Endothelial cell of umbilical vein (primary cell): ENCODE measurements at regions not wholly inside any gene's neighbourhood (a gene's known extent, or its start where the extent isn't known, plus 50 kb on each side); places are given as distances from the start of the nearest gene placed in this dataset.

Experiments used
- BruUV-seq: library from RNA; stranded (reverse); fragments of 400-500 nt; replicated peaks from 2 replicates; lab custom pipeline; 2021; lab: Mats Ljungman, UMichigan
- CTCF ChIA-PET: fragments of 300-600, 350-600 bp; sonication (Branson Sonifier 250); formaldehyde crosslinking; loops from one replicate; lab custom pipeline; 2021; ENCODE audit warnings: antibody characterized with exemption, inconsistent platforms; lab: Charles Lee
- POLR2A ChIA-PET: fragments of 300-600, 350-600 bp; sonication (Branson Sonifier 250); formaldehyde crosslinking; loops from one replicate; lab custom pipeline; 2021; ENCODE audit warnings: antibody characterized with exemption, inconsistent platforms; lab: Charles Lee
- DNase-seq: peaks from one replicate; pipeline ENCODE4 v3.0.0-alpha.2; 2011; ENCODE audit warnings: low read depth, low spot score
- FAIRE-seq: peaks from 2 replicates; lab custom pipeline; 2011; peaks lifted over from hg19 to GRCh38; lab: Jason Lieb, UNC
- H2AFZ ChIP-seq: 2 replicates; pipeline ENCODE4 v1.6.0; 2012; ENCODE audit warnings: low read depth, low read length, control low read depth, inconsistent platforms
- H3K27ac ChIP-seq: 2 replicates; pipeline ENCODE4 v1.5.1; 2011; ENCODE audit warnings: low read depth, mild to moderate bottlenecking, control low read depth, low read length, moderate library complexity; ENCODE audit not compliant: insufficient read depth
- H3K27me3 ChIP-seq, 2 experiments: 2 replicates each; pipeline versions ENCODE4 v1.6.0 to v1.6.1; 2011; ENCODE audit warnings: low read length in 2 of 2, mixed read lengths in 1 of 2; ENCODE audit not compliant: control insufficient read depth in 2 of 2, insufficient read depth in 2 of 2
- H3K36me3 ChIP-seq, 2 experiments: 2 replicates in 1 of 2; 3 replicates in 1 of 2; pipeline ENCODE4 v1.5.1; 2011; ENCODE audit warnings: low read length in 2 of 2, mild to moderate bottlenecking in 1 of 2, moderate library complexity in 1 of 2; ENCODE audit not compliant: control insufficient read depth in 2 of 2, insufficient read depth in 2 of 2; ENCODE audit errors: extremely low read depth in 1 of 2
- H3K4me1 ChIP-seq: 3 replicates; pipeline ENCODE4 v1.5.1; 2011; ENCODE audit warnings: mild to moderate bottlenecking, low read length; ENCODE audit not compliant: control insufficient read depth, insufficient read depth; ENCODE audit errors: extremely low read depth
- H3K4me2 ChIP-seq: 2 replicates; pipeline ENCODE4 v1.6.1; 2011; ENCODE audit warnings: low read length, control low read depth, mixed read lengths; ENCODE audit not compliant: insufficient read depth
- H3K4me3 ChIP-seq, 3 experiments: fragments of 200-600 bp in 1 of 3; sonication (generic), shearing (Covaris generic) in 1 of 3; replicated peaks in 1 of 3; 2 replicates each; pipeline ENCODE4 v1.5.1; 2011 to 2016; ENCODE audit warnings: control low read depth in 3 of 3, low read length in 3 of 3, mild to moderate bottlenecking in 2 of 3, inconsistent platforms in 1 of 3, low read depth in 1 of 3, moderate library complexity in 1 of 3; ENCODE audit not compliant: insufficient read depth in 1 of 3
- H3K79me2 ChIP-seq: 2 replicates; pipeline ENCODE4 v1.6.0; 2012; ENCODE audit warnings: low read length, inconsistent platforms; ENCODE audit not compliant: control insufficient read depth, insufficient read depth
- H3K9ac ChIP-seq: replicated peaks from 2 replicates; pipeline ENCODE3; 2011; ENCODE audit warnings: low read length, control low read depth; ENCODE audit not compliant: insufficient read depth; ENCODE audit errors: extremely low read depth
- H3K9me1 ChIP-seq: replicated peaks from 3 replicates; pipeline ENCODE4 v1.6.0; 2011; ENCODE audit warnings: mild to moderate bottlenecking, low read length; ENCODE audit not compliant: control insufficient read depth, insufficient read depth; ENCODE audit errors: extremely low read depth
- H3K9me3 ChIP-seq: replicated peaks from 2 replicates; pipeline ENCODE4 v1.5.1; 2012; ENCODE audit warnings: low read length, inconsistent platforms; ENCODE audit not compliant: control insufficient read depth, insufficient read depth
- H4K20me1 ChIP-seq: replicated peaks from 2 replicates; pipeline ENCODE3; 2011; ENCODE audit warnings: mild to moderate bottlenecking, low read length; ENCODE audit not compliant: control insufficient read depth, insufficient read depth; ENCODE audit errors: extremely low read depth
- EZH2 ChIP-seq: IDR thresholded peaks from 2 replicates; pipeline ENCODE4 v1.6.1; 2012; ENCODE audit warnings: borderline replicate concordance, low read depth, mild to moderate bottlenecking, moderate library complexity, low read length, inconsistent platforms; ENCODE audit not compliant: severe bottlenecking
- FOS ChIP-seq: IDR thresholded peaks from 2 replicates; pipeline ENCODE4 v1.6.1; 2011; ENCODE audit warnings: mild to moderate bottlenecking, low read length, moderate library complexity, borderline replicate concordance; ENCODE audit not compliant: insufficient read depth
- GATA2 ChIP-seq: IDR thresholded peaks from 2 replicates; pipeline ENCODE4 v1.7.0; 2011; ENCODE audit warnings: low read depth, mild to moderate bottlenecking, moderate library complexity, mixed read lengths, low read length; ENCODE audit not compliant: insufficient read length, insufficient read depth
- JUN ChIP-seq: IDR thresholded peaks from 2 replicates; pipeline ENCODE4 v1.6.1; 2011; ENCODE audit warnings: borderline replicate concordance, low read depth; ENCODE audit not compliant: insufficient read length, insufficient read depth
- MYC ChIP-seq: IDR thresholded peaks from one replicate; pipeline ENCODE4 v1.6.1; 2011; ENCODE audit warnings: mild to moderate bottlenecking, low read depth, low read length
- POLR2A ChIP-seq: IDR thresholded peaks from 2 replicates; pipeline ENCODE4 v1.6.1; 2012; ENCODE audit warnings: low read depth, mild to moderate bottlenecking, control low read depth, low read length
- POLR2AphosphoS5 ChIP-seq: IDR thresholded peaks from 2 replicates; pipeline ENCODE4 v1.6.1; 2012; ENCODE audit warnings: low read depth, mild to moderate bottlenecking, control low read depth, low read length, moderate library complexity; ENCODE audit not compliant: insufficient read depth
- dilution Hi-C: fragments of 300-500 bp; cut with MboI; formaldehyde crosslinking; loops from one replicate; pipeline ENCODE4 v1.15.0; 2019; ENCODE audit warnings: low sequenced_read_pairs; ENCODE audit not compliant: extremely low pct_ligation_motif_present
- intact Hi-C: fragments of 100-400 bp; cut with micrococcal nuclease; formaldehyde crosslinking; loops from one replicate; pipeline ENCODE4 v1.10.0; 2022
- TF ChIP-seq, protein P1 (sequence below): IDR thresholded peaks from 2 replicates; pipeline ENCODE4 v1.6.1; 2011; ENCODE audit not compliant: insufficient read depth, insufficient read length
- TF ChIP-seq, protein P2 (sequence below), 2 donors: IDR thresholded peaks; 1 replicate in 1 of 2; 2 replicates in 1 of 2; pipeline ENCODE4 v1.5.1; 2011; ENCODE audit warnings: low read length in 2 of 2, mild to moderate bottlenecking in 2 of 2, moderate library complexity in 2 of 2, control low read depth in 1 of 2, inconsistent platforms in 1 of 2, low read depth in 1 of 2; ENCODE audit not compliant: insufficient read depth in 1 of 2; ENCODE audit errors: extremely low read depth in 1 of 2

DNA sequence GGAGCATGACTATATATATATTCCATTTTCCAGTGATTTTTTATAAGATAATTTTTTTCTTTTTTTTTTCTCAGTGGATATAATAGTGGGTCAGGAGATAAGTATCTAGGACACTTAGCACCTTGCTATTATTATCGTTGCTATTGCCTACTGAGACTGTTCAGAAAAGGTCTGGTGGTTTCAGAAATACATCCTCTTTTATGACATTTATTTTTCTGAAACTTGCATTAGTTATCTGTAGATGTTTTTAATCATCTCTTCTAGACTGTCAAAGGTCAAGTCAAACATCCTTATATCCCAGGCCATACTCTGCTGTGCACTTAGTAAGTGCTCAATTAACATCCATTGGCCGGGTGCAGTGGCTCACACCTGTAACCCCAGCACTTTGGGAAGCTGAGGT is 72.9 kb upstream of the MED14 start:
- dilution Hi-C loops = no loop called here
- H3K27me3 ChIP-seq = no peaks in the 10 kb centered on the region
- POLR2A ChIA-PET = no interaction called here
- no peak overlapping the region for H3K27ac ChIP-seq
- CTCF ChIA-PET = no interaction called here
- FAIRE-seq (no peak), DNase-seq (no peak)
- H3K9me3 ChIP-seq = no peaks in the 10 kb centered on the region
- no peaks in the 10 kb centered on the region for H4K20me1 ChIP-seq
- H3K4me2 ChIP-seq = no peak overlapping the region
- H3K9me1 ChIP-seq = no peaks in the 10 kb centered on the region
- no peak overlapping the region for H3K4me3 ChIP-seq
- no peak overlapping the region for H3K9ac ChIP-seq
- H3K36me3 ChIP-seq = no peaks in the 10 kb centered on the region
- H2AFZ ChIP-seq = no peak overlapping the region
- TF ChIP-seq, protein P1, sequence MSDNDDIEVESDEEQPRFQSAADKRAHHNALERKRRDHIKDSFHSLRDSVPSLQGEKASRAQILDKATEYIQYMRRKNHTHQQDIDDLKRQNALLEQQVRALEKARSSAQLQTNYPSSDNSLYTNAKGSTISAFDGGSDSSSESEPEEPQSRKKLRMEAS = no peak
- TF ChIP-seq JUN (no peak), POLR2A (no peak), POLR2AphosphoS5 (no peak), GATA2 (no peak), FOS (no peak), MYC (no peak), EZH2 (no peak)
- TF ChIP-seq, protein P2, sequence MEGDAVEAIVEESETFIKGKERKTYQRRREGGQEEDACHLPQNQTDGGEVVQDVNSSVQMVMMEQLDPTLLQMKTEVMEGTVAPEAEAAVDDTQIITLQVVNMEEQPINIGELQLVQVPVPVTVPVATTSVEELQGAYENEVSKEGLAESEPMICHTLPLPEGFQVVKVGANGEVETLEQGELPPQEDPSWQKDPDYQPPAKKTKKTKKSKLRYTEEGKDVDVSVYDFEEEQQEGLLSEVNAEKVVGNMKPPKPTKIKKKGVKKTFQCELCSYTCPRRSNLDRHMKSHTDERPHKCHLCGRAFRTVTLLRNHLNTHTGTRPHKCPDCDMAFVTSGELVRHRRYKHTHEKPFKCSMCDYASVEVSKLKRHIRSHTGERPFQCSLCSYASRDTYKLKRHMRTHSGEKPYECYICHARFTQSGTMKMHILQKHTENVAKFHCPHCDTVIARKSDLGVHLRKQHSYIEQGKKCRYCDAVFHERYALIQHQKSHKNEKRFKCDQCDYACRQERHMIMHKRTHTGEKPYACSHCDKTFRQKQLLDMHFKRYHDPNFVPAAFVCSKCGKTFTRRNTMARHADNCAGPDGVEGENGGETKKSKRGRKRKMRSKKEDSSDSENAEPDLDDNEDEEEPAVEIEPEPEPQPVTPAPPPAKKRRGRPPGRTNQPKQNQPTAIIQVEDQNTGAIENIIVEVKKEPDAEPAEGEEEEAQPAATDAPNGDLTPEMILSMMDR (IDR thresholded peaks at IDR 0.05; ENCODE audit: extremely low read depth in 1 of 2, insufficient read depth in 1 of 2, low read depth in 1 of 2, low read length in 2 of 2) = no peak
- intact Hi-C loops = no loop called here
- H3K79me2 ChIP-seq = no peaks in the 10 kb centered on the region
- H3K4me1 ChIP-seq = no peaks in the 10 kb centered on the region
- no TSS peak for BruUV-seq
